GM12878 (cell line): ENCODE measurements at regions not wholly inside any gene's neighbourhood (a gene's known extent, or its start where the extent isn't known, plus 50 kb on each side); places are given as distances from the start of the nearest gene placed in this dataset.
A peak's percentile ranks its signal among the peaks of the same experiment; 100 is the strongest.

Experiments
- BMI1 ChIP-seq: fragments of 450-650 bp; IDR thresholded peaks from 2 replicates; pipeline ENCODE4 v1.6.1; 2016; ENCODE audit warnings: mild to moderate bottlenecking, moderate library complexity, borderline replicate concordance
- CEBPB ChIP-seq, 2 experiments: fragments of 150-350 bp in 1 of 2; IDR thresholded peaks; 2 replicates each; pipeline ENCODE4 v1.6.1; 2012 to 2014; ENCODE audit warnings: low read depth in 2 of 2, low read length in 2 of 2, borderline replicate concordance in 1 of 2, inconsistent platforms in 1 of 2
- ETV6 ChIP-seq, 2 experiments: fragments of 450-650 bp in 1 of 2; IDR thresholded peaks in 1 of 2; conservative IDR thresholded peaks in 1 of 2; 2 replicates each; pipeline ENCODE4 v1.6.1; 2014; ENCODE audit warnings: antibody characterized with exemption in 1 of 2, borderline replicate concordance in 1 of 2, low read depth in 1 of 2, mild to moderate bottlenecking in 1 of 2, moderate library complexity in 1 of 2
- EZH2 ChIP-seq: IDR thresholded peaks from 2 replicates; pipeline ENCODE4 v1.6.1; 2012; ENCODE audit warnings: low read depth, mild to moderate bottlenecking, control low read depth, inconsistent platforms, low read length, borderline replicate concordance; ENCODE audit not compliant: control insufficient read depth
- GABPA ChIP-seq: IDR thresholded peaks from 2 replicates; pipeline ENCODE4 v1.6.1; 2014; ENCODE audit warnings: antibody characterized with exemption, low read depth, mild to moderate bottlenecking, inconsistent platforms
- IRF4 ChIP-seq: IDR thresholded peaks from 2 replicates; pipeline ENCODE4 v1.6.1; 2011; ENCODE audit warnings: low read depth, low read length
- NR2C2 ChIP-seq: IDR thresholded peaks from 2 replicates; pipeline ENCODE4 v1.6.1; 2011; ENCODE audit warnings: borderline replicate concordance, low read depth; ENCODE audit not compliant: control insufficient read depth, insufficient read length
- PAX8 ChIP-seq: fragments of 450-650 bp; IDR thresholded peaks from 2 replicates; pipeline ENCODE4 v1.6.1; 2017; ENCODE audit warnings: mild to moderate bottlenecking, moderate library complexity
- SIX5 ChIP-seq: IDR thresholded peaks from 2 replicates; pipeline ENCODE4 v1.6.1; 2011; ENCODE audit warnings: mild to moderate bottlenecking, low read depth, low read length, moderate library complexity; ENCODE audit not compliant: severe bottlenecking
- SMAD1 ChIP-seq: fragments of 450-650 bp; IDR thresholded peaks from 2 replicates; pipeline ENCODE4 v1.6.1; 2018; ENCODE audit warnings: mild to moderate bottlenecking, low read depth; ENCODE audit not compliant: partially characterized antibody
- ZZZ3 ChIP-seq: IDR thresholded peaks from 2 replicates; pipeline ENCODE4 v1.6.1; 2011; ENCODE audit warnings: low read depth; ENCODE audit not compliant: control insufficient read depth, insufficient read length
- TF ChIP-seq, protein P1 (sequence below): fragments of 450-650 bp; IDR thresholded peaks from 2 replicates; pipeline ENCODE4 v1.6.1; 2016; ENCODE audit warnings: mild to moderate bottlenecking, moderate library complexity, borderline replicate concordance
- TF ChIP-seq, protein P2 (sequence below): IDR thresholded peaks from 2 replicates; pipeline ENCODE4 v1.6.1; 2011; ENCODE audit warnings: mild to moderate bottlenecking, low read depth, low read length, moderate library complexity; ENCODE audit not compliant: insufficient replicate concordance
- TF ChIP-seq, protein P3 (sequence below): IDR thresholded peaks from 2 replicates; pipeline ENCODE4 v1.6.1; 2012; ENCODE audit warnings: mild to moderate bottlenecking, low read depth, low read length
- TF ChIP-seq, protein P4 (sequence below): IDR thresholded peaks from 2 replicates; pipeline ENCODE4 v1.6.1; 2012; ENCODE audit warnings: low read length, inconsistent platforms
- TF ChIP-seq, protein P5 (sequence below): fragments of 450-650 bp; IDR thresholded peaks from 2 replicates; pipeline ENCODE4 v1.6.1; 2017; ENCODE audit warnings: low read depth, mild to moderate bottlenecking, moderate library complexity

DNA sequence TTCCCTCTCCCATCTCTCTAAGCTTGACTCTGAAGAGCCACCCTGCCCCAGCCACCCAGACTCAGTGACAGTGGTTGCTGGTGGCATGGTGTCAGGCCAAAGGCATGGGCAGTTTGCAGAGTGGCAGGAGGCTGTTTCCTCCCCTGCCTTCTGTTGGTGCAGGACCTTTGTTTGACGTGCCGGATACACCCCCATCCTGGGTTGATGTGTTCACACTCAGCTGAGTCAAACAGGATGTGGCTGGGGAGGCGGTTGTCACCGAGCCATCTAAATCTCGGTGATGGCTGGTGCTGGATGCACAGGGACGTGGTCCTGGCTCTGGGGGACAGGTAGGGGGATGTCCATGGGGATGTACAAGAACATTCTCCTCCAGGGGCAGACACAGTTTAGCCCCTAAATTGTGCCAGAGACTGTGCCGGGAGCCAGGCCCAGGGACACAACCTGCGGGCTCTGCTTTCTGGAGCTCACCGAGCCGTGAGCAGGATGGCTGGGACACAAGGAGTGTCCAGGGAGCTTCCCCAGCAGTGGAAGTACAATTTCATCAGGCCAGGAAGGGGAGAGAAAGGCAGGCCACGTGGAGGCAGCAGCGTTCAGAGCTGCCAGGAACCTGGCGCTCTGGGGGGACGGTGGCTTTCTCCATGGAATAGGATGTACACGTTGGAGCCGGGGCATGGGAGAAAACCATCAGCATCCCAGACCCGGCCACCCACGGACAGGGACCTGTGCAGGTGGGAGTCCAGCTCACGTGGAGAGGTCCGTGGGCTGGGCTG is 264.2 kb downstream of the SEC14L1 start (continued):
- TF ChIP-seq EZH2 (no peak), NR2C2 (no peak), CEBPB (IDR thresholded peaks at IDR 0.05; ENCODE audit: borderline replicate concordance in 1 of 2, low read depth in 2 of 2, low read length in 2 of 2) (no peak), SIX5 (no peak), GABPA (peak; percentile 74; the same call in 1 of the 2 replicates), ETV6 (conservative IDR thresholded peaks at IDR 0.05 in 1 of 2, IDR thresholded peaks at IDR 0.05 in 1 of 2; ENCODE audit: borderline replicate concordance in 1 of 2, low read depth in 1 of 2) (peak in 1 of 2 experiments; percentile 34; a peak in 1 of 4 replicates), IRF4 (peak; percentile 53; the same call in 1 of the 2 replicates), SMAD1 (no peak), PAX8 (no peak), ZZZ3 (no peak), BMI1 (no peak)
- TF ChIP-seq, protein P1, sequence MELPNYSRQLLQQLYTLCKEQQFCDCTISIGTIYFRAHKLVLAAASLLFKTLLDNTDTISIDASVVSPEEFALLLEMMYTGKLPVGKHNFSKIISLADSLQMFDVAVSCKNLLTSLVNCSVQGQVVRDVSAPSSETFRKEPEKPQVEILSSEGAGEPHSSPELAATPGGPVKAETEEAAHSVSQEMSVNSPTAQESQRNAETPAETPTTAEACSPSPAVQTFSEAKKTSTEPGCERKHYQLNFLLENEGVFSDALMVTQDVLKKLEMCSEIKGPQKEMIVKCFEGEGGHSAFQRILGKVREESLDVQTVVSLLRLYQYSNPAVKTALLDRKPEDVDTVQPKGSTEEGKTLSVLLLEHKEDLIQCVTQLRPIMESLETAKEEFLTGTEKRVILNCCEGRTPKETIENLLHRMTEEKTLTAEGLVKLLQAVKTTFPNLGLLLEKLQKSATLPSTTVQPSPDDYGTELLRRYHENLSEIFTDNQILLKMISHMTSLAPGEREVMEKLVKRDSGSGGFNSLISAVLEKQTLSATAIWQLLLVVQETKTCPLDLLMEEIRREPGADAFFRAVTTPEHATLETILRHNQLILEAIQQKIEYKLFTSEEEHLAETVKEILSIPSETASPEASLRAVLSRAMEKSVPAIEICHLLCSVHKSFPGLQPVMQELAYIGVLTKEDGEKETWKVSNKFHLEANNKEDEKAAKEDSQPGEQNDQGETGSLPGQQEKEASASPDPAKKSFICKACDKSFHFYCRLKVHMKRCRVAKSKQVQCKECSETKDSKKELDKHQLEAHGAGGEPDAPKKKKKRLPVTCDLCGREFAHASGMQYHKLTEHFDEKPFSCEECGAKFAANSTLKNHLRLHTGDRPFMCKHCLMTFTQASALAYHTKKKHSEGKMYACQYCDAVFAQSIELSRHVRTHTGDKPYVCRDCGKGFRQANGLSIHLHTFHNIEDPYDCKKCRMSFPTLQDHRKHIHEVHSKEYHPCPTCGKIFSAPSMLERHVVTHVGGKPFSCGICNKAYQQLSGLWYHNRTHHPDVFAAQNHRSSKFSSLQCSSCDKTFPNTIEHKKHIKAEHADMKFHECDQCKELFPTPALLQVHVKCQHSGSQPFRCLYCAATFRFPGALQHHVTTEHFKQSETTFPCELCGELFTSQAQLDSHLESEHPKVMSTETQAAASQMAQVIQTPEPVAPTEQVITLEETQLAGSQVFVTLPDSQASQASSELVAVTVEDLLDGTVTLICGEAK = peak; percentile 77
- TF ChIP-seq, protein P2, sequence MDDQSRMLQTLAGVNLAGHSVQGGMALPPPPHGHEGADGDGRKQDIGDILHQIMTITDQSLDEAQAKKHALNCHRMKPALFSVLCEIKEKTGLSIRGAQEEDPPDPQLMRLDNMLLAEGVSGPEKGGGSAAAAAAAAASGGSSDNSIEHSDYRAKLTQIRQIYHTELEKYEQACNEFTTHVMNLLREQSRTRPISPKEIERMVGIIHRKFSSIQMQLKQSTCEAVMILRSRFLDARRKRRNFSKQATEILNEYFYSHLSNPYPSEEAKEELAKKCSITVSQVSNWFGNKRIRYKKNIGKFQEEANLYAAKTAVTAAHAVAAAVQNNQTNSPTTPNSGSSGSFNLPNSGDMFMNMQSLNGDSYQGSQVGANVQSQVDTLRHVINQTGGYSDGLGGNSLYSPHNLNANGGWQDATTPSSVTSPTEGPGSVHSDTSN = peak; percentile 73
- TF ChIP-seq, protein P3, sequence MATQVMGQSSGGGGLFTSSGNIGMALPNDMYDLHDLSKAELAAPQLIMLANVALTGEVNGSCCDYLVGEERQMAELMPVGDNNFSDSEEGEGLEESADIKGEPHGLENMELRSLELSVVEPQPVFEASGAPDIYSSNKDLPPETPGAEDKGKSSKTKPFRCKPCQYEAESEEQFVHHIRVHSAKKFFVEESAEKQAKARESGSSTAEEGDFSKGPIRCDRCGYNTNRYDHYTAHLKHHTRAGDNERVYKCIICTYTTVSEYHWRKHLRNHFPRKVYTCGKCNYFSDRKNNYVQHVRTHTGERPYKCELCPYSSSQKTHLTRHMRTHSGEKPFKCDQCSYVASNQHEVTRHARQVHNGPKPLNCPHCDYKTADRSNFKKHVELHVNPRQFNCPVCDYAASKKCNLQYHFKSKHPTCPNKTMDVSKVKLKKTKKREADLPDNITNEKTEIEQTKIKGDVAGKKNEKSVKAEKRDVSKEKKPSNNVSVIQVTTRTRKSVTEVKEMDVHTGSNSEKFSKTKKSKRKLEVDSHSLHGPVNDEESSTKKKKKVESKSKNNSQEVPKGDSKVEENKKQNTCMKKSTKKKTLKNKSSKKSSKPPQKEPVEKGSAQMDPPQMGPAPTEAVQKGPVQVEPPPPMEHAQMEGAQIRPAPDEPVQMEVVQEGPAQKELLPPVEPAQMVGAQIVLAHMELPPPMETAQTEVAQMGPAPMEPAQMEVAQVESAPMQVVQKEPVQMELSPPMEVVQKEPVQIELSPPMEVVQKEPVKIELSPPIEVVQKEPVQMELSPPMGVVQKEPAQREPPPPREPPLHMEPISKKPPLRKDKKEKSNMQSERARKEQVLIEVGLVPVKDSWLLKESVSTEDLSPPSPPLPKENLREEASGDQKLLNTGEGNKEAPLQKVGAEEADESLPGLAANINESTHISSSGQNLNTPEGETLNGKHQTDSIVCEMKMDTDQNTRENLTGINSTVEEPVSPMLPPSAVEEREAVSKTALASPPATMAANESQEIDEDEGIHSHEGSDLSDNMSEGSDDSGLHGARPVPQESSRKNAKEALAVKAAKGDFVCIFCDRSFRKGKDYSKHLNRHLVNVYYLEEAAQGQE = no peak
- TF ChIP-seq, protein P4, sequence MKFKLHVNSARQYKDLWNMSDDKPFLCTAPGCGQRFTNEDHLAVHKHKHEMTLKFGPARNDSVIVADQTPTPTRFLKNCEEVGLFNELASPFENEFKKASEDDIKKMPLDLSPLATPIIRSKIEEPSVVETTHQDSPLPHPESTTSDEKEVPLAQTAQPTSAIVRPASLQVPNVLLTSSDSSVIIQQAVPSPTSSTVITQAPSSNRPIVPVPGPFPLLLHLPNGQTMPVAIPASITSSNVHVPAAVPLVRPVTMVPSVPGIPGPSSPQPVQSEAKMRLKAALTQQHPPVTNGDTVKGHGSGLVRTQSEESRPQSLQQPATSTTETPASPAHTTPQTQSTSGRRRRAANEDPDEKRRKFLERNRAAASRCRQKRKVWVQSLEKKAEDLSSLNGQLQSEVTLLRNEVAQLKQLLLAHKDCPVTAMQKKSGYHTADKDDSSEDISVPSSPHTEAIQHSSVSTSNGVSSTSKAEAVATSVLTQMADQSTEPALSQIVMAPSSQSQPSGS = no peak
- TF ChIP-seq, protein P5, sequence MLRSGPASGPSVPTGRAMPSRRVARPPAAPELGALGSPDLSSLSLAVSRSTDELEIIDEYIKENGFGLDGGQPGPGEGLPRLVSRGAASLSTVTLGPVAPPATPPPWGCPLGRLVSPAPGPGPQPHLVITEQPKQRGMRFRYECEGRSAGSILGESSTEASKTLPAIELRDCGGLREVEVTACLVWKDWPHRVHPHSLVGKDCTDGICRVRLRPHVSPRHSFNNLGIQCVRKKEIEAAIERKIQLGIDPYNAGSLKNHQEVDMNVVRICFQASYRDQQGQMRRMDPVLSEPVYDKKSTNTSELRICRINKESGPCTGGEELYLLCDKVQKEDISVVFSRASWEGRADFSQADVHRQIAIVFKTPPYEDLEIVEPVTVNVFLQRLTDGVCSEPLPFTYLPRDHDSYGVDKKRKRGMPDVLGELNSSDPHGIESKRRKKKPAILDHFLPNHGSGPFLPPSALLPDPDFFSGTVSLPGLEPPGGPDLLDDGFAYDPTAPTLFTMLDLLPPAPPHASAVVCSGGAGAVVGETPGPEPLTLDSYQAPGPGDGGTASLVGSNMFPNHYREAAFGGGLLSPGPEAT = peak; percentile 75
